ENCODE measurements at regions not wholly inside any gene's neighbourhood (a gene's known extent, or its start where the extent isn't known, plus 50 kb on each side); places are given as distances from the start of the nearest gene placed in this dataset.

DNA sequence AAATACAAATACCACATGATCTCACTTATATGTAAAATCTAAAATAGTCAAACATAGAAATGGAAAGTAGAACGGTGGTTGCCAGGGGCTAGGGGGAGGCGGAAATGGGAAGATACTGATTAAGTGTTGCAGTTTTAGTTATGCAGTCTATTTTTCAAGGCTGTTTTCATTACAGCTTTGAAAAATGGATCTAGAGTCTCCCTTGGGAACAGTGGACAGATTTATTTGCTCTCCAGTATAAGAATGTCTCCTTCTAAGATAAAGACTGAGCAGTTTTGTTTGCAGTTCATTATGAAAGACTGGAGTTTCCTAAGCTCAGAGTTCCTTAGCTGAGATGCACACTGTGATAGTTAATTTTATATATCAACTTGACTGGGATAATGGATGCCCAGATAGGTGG lies 202.5 kb downstream of the KLHL28 start:
- Histone ChIP-seq H3K36me3 (replicated peaks) (no peaks in the 10 kb centered on the region), H3K27me3 (replicated peaks) (no peaks in the 10 kb centered on the region), H3K4me3 (ENCODE audit: low read depth, low read length) (no peak overlapping the region), H3K27ac (no peak overlapping the region)
- in situ Hi-C loops (cut with HindIII; ENCODE audit: low pct_ligation_motif_present, low sequenced_read_pairs), result no loop called here
- DNase-seq, result no peak
- TF ChIP-seq, protein P1, sequence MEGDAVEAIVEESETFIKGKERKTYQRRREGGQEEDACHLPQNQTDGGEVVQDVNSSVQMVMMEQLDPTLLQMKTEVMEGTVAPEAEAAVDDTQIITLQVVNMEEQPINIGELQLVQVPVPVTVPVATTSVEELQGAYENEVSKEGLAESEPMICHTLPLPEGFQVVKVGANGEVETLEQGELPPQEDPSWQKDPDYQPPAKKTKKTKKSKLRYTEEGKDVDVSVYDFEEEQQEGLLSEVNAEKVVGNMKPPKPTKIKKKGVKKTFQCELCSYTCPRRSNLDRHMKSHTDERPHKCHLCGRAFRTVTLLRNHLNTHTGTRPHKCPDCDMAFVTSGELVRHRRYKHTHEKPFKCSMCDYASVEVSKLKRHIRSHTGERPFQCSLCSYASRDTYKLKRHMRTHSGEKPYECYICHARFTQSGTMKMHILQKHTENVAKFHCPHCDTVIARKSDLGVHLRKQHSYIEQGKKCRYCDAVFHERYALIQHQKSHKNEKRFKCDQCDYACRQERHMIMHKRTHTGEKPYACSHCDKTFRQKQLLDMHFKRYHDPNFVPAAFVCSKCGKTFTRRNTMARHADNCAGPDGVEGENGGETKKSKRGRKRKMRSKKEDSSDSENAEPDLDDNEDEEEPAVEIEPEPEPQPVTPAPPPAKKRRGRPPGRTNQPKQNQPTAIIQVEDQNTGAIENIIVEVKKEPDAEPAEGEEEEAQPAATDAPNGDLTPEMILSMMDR (IDR thresholded peaks at IDR 0.05; ENCODE audit: low read depth, low read length, missing control alignments), result no peak

DNA sequence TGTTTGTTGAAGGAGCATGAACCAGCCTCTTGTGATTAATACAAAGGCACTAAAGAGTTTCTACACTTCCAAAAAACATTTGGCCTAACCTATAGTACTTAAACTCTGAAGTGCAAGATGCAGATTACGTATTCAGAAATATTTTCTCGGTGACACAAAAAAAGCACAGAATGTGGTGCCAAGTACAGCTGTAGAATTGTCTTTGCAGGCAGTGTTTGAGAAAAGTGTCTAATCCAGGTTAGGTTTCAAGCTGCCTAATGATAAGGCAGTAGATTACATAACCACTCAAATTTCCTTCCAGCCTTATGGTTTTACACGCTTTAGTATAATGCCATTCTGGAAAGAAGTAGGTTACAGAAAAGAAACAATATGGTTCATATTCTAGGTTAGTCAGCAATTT lies 205.2 kb downstream of the KLHL28 start:
- Histone ChIP-seq H3K27me3 (replicated peaks) (no peaks in the 10 kb centered on the region), H3K27ac (no peak overlapping the region), H3K4me3 (ENCODE audit: low read depth, low read length) (no peak overlapping the region), H3K36me3 (replicated peaks) (no peaks in the 10 kb centered on the region)
- in situ Hi-C loops (cut with HindIII; ENCODE audit: low pct_ligation_motif_present, low sequenced_read_pairs), result no loop called here
- TF ChIP-seq, protein P1 (IDR thresholded peaks at IDR 0.05; ENCODE audit: low read depth, low read length, missing control alignments), result no peak
- DNase-seq, result no peak

DNA sequence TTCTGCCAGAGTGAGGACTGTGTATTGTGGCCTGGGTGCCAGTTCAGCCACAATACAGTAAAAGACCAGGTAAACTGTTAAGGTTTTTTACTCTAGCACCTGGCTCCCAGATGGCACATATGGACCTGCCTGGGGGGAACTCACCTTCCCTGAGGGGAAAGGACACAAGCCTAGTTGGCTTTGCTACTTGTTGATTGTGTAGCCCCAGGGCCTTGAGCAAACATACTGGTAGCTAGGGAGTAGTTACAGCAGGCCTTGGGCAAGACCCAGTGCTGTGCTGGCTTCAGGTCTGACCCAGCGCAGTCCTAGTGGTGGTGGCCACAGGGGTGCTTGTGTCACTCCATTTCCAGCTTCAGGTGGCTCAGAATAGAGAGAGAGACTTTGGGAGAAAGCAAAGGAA lies 216.4 kb downstream of the KLHL28 start:
- no peaks in the 10 kb centered on the region for H3K36me3 ChIP-seq (replicated peaks)
- H3K4me3 ChIP-seq (ENCODE audit: low read depth, low read length), result no peak overlapping the region
- H3K27me3 ChIP-seq (replicated peaks), result no peaks in the 10 kb centered on the region
- DNase-seq, result no peak
- no peak overlapping the region for H3K27ac ChIP-seq
- TF ChIP-seq, protein P1 (IDR thresholded peaks at IDR 0.05; ENCODE audit: low read depth, low read length, missing control alignments), result no peak
- in situ Hi-C loops (cut with HindIII; ENCODE audit: low pct_ligation_motif_present, low sequenced_read_pairs), result no loop called here

DNA sequence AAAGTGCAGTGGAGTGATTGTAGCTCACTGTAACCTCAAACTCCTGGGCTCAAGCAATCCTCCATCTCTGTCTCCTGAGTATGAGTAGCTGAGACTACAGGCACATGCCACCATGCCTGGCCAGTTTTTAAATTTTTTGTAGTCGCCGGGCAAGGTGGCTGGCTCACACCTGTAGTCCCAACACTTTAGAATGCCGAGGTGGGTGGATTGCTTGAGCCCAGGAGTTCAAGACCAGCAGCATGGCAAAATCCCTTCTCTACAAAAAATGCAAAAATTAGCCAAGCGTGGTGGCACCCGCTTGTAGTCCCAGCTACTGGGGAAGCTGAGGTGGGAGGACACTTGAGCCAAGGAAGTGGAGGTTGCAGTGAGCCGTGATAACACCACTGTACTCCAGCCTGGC lies 219.5 kb downstream of the KLHL28 start:
- no peak overlapping the region for H3K27ac ChIP-seq
- no peaks in the 10 kb centered on the region for H3K27me3 ChIP-seq (replicated peaks)
- in situ Hi-C loops (cut with HindIII; ENCODE audit: low pct_ligation_motif_present, low sequenced_read_pairs), result no loop called here
- TF ChIP-seq, protein P1 (IDR thresholded peaks at IDR 0.05; ENCODE audit: low read depth, low read length, missing control alignments), result no peak
- H3K4me3 ChIP-seq (ENCODE audit: low read depth, low read length), result no peak overlapping the region
- no peak for DNase-seq
- H3K36me3 ChIP-seq (replicated peaks), result no peaks in the 10 kb centered on the region

DNA sequence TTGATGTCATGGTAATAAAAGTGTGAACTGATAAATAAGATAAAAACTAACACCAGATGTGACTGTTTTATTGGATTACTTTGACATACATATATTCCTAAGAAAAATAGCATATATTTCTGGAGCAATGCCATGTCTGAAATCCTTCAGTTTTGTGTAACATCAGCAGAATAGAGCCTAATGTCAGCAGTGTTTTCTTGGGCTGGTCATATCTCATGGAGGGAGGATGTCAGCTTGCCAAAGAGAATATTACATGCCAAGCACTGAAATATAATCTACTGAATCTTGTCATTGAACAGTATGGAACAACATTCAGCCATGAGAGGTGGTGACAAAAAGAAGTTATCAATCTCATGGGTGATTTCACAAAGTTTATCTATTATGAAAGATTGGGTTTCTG lies 220.3 kb downstream of the KLHL28 start:
- DNase-seq, result no peak
- Histone ChIP-seq H3K36me3 (replicated peaks) (no peaks in the 10 kb centered on the region), H3K27me3 (replicated peaks) (no peaks in the 10 kb centered on the region), H3K27ac (no peak overlapping the region), H3K4me3 (ENCODE audit: low read depth, low read length) (no peak overlapping the region)
- TF ChIP-seq, protein P1 (IDR thresholded peaks at IDR 0.05; ENCODE audit: low read depth, low read length, missing control alignments), result no peak
- in situ Hi-C loops (cut with HindIII; ENCODE audit: low pct_ligation_motif_present, low sequenced_read_pairs), result no loop called here

DNA sequence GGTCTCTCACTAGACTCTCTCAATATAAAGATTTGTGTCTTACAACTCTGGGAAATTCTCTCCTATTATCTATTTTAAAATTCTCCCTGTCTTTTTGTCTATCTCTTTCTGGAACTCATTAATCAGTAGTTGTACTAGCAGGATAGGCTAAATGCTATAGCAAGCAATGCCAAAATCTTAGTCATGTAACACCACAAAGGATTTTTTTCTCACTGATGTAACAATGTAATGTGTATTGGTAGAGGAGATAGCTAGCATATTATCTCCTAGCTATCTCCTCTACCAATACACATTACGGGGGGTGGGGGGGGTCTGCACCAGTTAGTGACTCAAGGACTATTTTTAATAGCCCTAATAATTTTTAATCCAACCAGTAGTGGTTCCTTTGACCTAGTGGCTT lies 225.4 kb downstream of the KLHL28 start:
- H3K27ac ChIP-seq, result no peak overlapping the region
- H3K4me3 ChIP-seq (ENCODE audit: low read depth, low read length), result no peak overlapping the region
- in situ Hi-C loops (cut with HindIII; ENCODE audit: low pct_ligation_motif_present, low sequenced_read_pairs), result no loop called here
- no peak for DNase-seq
- TF ChIP-seq, protein P1 (IDR thresholded peaks at IDR 0.05; ENCODE audit: low read depth, low read length, missing control alignments), result no peak
- H3K36me3 ChIP-seq (replicated peaks), result no peaks in the 10 kb centered on the region
- no peaks in the 10 kb centered on the region for H3K27me3 ChIP-seq (replicated peaks)

All from brain microvascular endothelial cell (primary cell).